HL-60 (cell line): ENCODE measurements at regions not wholly inside any gene's neighbourhood (a gene's known extent, or its start where the extent isn't known, plus 50 kb on each side); places are given as distances from the start of the nearest gene placed in this dataset.

ENCODE experiments used
- DNase-seq, 2 experiments: peaks; one replicate each; pipeline ENCODE4 v3.0.0-alpha.2; 2010 to 2020; ENCODE audit warnings: low read depth in 1 of 2, low spot score in 1 of 2
- H3K27ac ChIP-seq: fragments of 250-450 bp; sonication (Bioruptor Pico); replicated peaks from 2 replicates; pipeline ENCODE4 v1.5.1; 2020; ENCODE audit warnings: mild to moderate bottlenecking, moderate library complexity
- H3K27me3 ChIP-seq: fragments of 250-450 bp; sonication (Bioruptor Pico); 2 replicates; pipeline ENCODE4 v1.5.1; 2021; ENCODE audit warnings: mild to moderate bottlenecking, moderate library complexity; ENCODE audit not compliant: insufficient read depth, poor library complexity, severe bottlenecking
- H3K4me3 ChIP-seq: replicated peaks from 2 replicates; pipeline ENCODE4 v1.5.1; 2011; ENCODE audit warnings: mild to moderate bottlenecking, control low read depth, low read length; ENCODE audit not compliant: insufficient read depth
- GABPA ChIP-seq: IDR thresholded peaks from 2 replicates; pipeline ENCODE4 v1.6.1; 2012; ENCODE audit warnings: low read depth
- POLR2AphosphoS5 ChIP-seq: IDR thresholded peaks from 2 replicates; pipeline ENCODE4 v1.6.1; 2012; ENCODE audit warnings: low read depth
- SPI1 ChIP-seq: IDR thresholded peaks from 2 replicates; pipeline ENCODE4 v1.6.1; 2012; ENCODE audit warnings: low read depth, mild to moderate bottlenecking, borderline replicate concordance
- TF ChIP-seq, protein P1 (sequence below): IDR thresholded peaks from 2 replicates; pipeline ENCODE4 v1.6.1; 2012; ENCODE audit warnings: low read depth; ENCODE audit not compliant: insufficient replicate concordance
- TF ChIP-seq, protein P2 (sequence below): IDR thresholded peaks from one replicate; pipeline ENCODE4 v1.5.1; 2011; ENCODE audit warnings: low read length, control low read depth, inconsistent platforms; ENCODE audit not compliant: insufficient read depth

DNA sequence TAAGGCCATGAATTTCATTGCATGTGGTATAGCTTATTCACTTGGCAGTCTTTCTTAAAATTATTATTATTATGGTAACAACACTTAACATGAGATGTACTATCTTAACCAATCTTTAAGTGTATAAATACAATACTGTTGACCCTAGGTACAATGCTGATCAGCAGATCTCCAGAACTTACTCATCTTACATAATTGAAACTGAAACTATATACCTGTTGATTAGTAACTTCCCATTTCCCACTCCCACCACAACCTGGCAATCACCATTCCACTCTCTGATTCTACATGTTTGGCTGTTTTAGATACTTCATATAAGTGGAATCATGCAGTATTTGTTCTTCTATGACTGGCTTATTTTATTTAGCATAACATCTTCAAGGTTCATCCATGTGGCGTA, 150.2 kb upstream of the POU2AF2 start:
- Histone ChIP-seq H3K27ac (no peak overlapping the region), H3K4me3 (no peak overlapping the region), H3K27me3 (no peaks in the 10 kb centered on the region)
- DNase-seq: no peak
- TF ChIP-seq, protein P1, sequence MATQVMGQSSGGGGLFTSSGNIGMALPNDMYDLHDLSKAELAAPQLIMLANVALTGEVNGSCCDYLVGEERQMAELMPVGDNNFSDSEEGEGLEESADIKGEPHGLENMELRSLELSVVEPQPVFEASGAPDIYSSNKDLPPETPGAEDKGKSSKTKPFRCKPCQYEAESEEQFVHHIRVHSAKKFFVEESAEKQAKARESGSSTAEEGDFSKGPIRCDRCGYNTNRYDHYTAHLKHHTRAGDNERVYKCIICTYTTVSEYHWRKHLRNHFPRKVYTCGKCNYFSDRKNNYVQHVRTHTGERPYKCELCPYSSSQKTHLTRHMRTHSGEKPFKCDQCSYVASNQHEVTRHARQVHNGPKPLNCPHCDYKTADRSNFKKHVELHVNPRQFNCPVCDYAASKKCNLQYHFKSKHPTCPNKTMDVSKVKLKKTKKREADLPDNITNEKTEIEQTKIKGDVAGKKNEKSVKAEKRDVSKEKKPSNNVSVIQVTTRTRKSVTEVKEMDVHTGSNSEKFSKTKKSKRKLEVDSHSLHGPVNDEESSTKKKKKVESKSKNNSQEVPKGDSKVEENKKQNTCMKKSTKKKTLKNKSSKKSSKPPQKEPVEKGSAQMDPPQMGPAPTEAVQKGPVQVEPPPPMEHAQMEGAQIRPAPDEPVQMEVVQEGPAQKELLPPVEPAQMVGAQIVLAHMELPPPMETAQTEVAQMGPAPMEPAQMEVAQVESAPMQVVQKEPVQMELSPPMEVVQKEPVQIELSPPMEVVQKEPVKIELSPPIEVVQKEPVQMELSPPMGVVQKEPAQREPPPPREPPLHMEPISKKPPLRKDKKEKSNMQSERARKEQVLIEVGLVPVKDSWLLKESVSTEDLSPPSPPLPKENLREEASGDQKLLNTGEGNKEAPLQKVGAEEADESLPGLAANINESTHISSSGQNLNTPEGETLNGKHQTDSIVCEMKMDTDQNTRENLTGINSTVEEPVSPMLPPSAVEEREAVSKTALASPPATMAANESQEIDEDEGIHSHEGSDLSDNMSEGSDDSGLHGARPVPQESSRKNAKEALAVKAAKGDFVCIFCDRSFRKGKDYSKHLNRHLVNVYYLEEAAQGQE: no peak
- TF ChIP-seq GABPA: no peak
- TF ChIP-seq SPI1: no peak
- TF ChIP-seq, protein P2, sequence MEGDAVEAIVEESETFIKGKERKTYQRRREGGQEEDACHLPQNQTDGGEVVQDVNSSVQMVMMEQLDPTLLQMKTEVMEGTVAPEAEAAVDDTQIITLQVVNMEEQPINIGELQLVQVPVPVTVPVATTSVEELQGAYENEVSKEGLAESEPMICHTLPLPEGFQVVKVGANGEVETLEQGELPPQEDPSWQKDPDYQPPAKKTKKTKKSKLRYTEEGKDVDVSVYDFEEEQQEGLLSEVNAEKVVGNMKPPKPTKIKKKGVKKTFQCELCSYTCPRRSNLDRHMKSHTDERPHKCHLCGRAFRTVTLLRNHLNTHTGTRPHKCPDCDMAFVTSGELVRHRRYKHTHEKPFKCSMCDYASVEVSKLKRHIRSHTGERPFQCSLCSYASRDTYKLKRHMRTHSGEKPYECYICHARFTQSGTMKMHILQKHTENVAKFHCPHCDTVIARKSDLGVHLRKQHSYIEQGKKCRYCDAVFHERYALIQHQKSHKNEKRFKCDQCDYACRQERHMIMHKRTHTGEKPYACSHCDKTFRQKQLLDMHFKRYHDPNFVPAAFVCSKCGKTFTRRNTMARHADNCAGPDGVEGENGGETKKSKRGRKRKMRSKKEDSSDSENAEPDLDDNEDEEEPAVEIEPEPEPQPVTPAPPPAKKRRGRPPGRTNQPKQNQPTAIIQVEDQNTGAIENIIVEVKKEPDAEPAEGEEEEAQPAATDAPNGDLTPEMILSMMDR: no peak
- TF ChIP-seq POLR2AphosphoS5: no peak

DNA sequence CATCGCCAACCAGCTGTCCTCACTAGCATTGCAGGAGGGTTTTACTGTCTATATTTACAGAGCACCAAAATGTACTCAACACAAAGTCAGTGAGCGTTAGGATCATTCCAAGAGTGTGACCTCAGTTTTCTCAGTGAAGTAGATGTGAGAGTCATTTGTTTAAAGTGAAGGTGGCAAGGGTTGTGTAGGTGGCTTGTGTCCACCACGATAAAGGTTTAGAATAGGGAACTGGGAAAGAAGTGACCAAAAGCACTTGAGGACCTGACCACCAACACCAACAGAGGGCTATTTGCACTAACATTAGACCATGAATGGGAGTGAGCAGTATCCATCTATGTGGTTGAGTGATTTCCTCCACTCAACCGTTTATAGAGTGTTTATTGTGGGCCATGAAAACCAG, 152.5 kb upstream of the POU2AF2 start:
- Histone ChIP-seq H3K27me3 (no peaks in the 10 kb centered on the region), H3K4me3 (no peak overlapping the region), H3K27ac (no peak overlapping the region)
- TF ChIP-seq POLR2AphosphoS5 (no peak), GABPA (no peak), SPI1 (no peak)
- TF ChIP-seq, protein P2: no peak
- TF ChIP-seq, protein P1: no peak
- DNase-seq: no peak

DNA sequence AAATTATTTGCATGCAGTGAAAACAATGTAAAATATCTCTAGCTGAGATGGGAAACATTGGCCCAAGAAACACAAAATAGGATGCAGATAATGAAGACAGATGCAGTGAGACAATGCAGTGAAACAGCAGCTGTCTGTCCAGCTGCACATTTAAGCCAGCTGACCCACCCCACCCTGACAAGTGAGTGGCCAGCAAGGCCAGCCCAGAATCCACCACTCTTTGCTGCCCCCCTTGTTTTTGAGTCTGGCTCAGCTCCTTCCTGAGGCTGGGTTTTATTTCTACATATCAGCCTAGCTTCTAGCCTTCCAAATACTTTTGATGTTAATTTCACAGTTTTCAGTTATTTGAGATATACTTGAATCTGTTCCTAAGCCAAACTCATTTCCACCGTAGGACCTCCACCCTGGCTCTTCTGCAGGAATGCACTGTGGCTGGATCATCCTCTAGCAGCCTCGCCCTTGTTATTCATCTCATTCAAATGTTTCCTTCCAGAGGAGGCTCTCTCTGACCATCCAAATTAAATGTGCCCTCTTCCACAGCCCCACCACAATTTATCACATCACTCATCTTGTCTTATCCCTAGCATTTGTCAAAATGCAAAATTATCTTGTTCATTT, 154.1 kb upstream of the POU2AF2 start:
- H3K4me3 ChIP-seq: no peak overlapping the region
- no peak overlapping the region for H3K27ac ChIP-seq
- TF ChIP-seq POLR2AphosphoS5: no peak
- TF ChIP-seq, protein P2: no peak
- TF ChIP-seq, protein P1: no peak
- TF ChIP-seq SPI1: no peak
- no peak for TF ChIP-seq GABPA
- H3K27me3 ChIP-seq: no peaks in the 10 kb centered on the region
- no peak for DNase-seq
